Cardiac muscle cell (in vitro differentiated cells and primary cell): ENCODE measurements at regions not wholly inside any gene's neighbourhood (a gene's known extent, or its start where the extent isn't known, plus 50 kb on each side); places are given as distances from the start of the nearest gene placed in this dataset.

ENCODE experiments used
- DNase-seq, 2 donors: peaks; one replicate each; pipeline versions ENCODE4 v3.0.0 to v3.0.0-alpha.2; 2010 to 2017; ENCODE audit warnings: low read depth in 1 of 2, low spot score in 1 of 2
- H3K27ac ChIP-seq: fragments of 200-600 bp; sonication (generic); 2 replicates; pipeline ENCODE4 v1.5.1; 2016
- H3K27me3 ChIP-seq: fragments of 200-600 bp; sonication (generic); 2 replicates; pipeline ENCODE4 v1.6.0; 2016; ENCODE audit warnings: control low read depth
- H3K36me3 ChIP-seq: fragments of 200-600 bp; sonication (generic); 2 replicates; pipeline ENCODE4 v1.5.1; 2016; ENCODE audit warnings: control low read depth
- H3K4me1 ChIP-seq: fragments of 200-600 bp; sonication (generic); 2 replicates; pipeline ENCODE4 v1.8.1; 2017; ENCODE audit warnings: low read depth, mild to moderate bottlenecking, mixed run types
- H3K4me3 ChIP-seq: fragments of 200-600 bp; sonication (generic); 2 replicates; pipeline ENCODE4 v1.5.1; 2016; ENCODE audit warnings: mild to moderate bottlenecking
- H3K9me3 ChIP-seq: fragments of 200-600 bp; sonication (generic); 2 replicates; pipeline ENCODE4 v1.5.1; 2017; ENCODE audit warnings: low read depth, mild to moderate bottlenecking, control low read depth
- CTCF ChIP-seq: IDR thresholded peaks from 2 replicates; pipeline ENCODE4 v1.5.1; 2012; ENCODE audit warnings: low read depth, mild to moderate bottlenecking, low read length

GRCh38 chr18:44609181-44609941 is 71.3 kb upstream of the SETBP1 start:
- H3K27me3 ChIP-seq, result no peaks in the 10 kb centered on the region
- no peaks in the 10 kb centered on the region for H3K4me1 ChIP-seq
- TF ChIP-seq CTCF, result no peak
- H3K9me3 ChIP-seq, result no peaks in the 10 kb centered on the region
- H3K36me3 ChIP-seq, result no peaks in the 10 kb centered on the region
- no peak overlapping the region for H3K4me3 ChIP-seq
- DNase-seq, result no peak
- no peak overlapping the region for H3K27ac ChIP-seq

DNA sequence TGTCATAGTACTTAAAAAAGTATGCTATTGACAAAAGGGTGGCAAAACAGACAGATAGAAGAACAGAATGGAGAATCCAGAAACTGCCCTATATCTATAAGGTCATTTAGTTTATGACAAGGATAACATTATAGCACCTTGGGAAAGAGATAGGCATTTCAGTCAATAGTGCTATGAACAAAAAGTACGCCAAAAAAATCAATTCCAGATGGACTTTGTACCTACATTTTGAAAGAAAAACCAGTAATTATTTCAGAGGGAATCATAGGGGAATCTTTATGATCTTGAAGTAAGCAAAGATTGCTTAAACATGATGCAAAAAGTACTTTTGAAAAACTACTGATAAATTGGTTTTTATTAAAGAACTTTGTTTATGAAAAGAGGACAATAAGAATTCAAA is 59.9 kb upstream of the SETBP1 start:
- Histone ChIP-seq H3K9me3 (no peaks in the 10 kb centered on the region), H3K4me1 (no peaks in the 10 kb centered on the region), H3K4me3 (no peak overlapping the region), H3K27me3 (no peaks in the 10 kb centered on the region), H3K27ac (no peak overlapping the region), H3K36me3 (no peaks in the 10 kb centered on the region)
- no peak for DNase-seq
- no peak for TF ChIP-seq CTCF

DNA sequence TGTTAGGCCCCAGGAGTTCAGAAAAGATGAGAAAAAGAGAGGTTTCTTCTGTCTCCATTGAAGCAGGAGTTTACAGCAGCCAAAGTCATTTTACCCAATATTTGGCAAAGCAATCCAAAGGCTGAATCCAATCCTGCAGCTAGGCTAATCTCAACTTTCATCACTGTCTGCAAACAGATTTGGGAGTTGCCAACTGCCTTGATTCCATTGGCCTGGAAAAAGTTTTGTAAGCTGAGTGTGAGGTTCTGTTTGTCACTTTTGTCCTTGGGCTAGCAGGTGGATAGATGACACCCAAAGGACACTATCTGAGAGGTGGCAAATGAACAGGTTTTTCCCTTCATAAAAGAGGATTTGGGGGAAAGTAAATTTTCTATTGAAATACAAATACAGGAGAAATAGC is 56.6 kb upstream of the SETBP1 start:
- H3K9me3 ChIP-seq, result no peaks in the 10 kb centered on the region
- no peak overlapping the region for H3K4me3 ChIP-seq
- no peaks in the 10 kb centered on the region for H3K27me3 ChIP-seq
- no peaks in the 10 kb centered on the region for H3K36me3 ChIP-seq
- H3K4me1 ChIP-seq, result no peaks in the 10 kb centered on the region
- DNase-seq, result no peak
- no peak for TF ChIP-seq CTCF
- no peak overlapping the region for H3K27ac ChIP-seq

DNA sequence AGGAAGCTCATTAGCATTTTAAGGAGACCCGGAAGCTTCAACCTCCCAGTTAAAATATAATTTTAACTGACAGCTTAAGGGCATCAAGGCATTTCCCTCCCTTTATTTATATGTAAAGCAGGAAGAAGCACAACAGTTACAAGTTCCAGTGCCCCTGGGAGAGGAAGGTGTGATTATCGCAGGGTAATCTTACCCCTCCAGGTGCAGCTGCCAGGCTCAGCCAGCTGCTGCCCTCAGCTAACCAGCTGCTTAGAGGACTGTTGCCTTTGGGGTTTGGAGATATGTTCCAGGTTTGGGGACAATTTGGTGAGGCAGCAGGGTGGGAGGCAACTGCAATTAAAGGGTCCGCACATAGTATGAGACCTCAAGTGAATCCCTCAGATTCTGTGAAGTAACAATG is 55.3 kb upstream of the SETBP1 start:
- H3K36me3 ChIP-seq, result no peaks in the 10 kb centered on the region
- no peaks in the 10 kb centered on the region for H3K4me1 ChIP-seq
- DNase-seq, result no peak
- H3K9me3 ChIP-seq, result no peaks in the 10 kb centered on the region
- H3K27me3 ChIP-seq, result no peaks in the 10 kb centered on the region
- no peak overlapping the region for H3K27ac ChIP-seq
- H3K4me3 ChIP-seq, result no peak overlapping the region
- TF ChIP-seq CTCF, result no peak

GRCh38 chr18:44626236-44626635 is 54.5 kb upstream of the SETBP1 start:
- H3K27me3 ChIP-seq, result no peaks in the 10 kb centered on the region
- H3K9me3 ChIP-seq, result no peaks in the 10 kb centered on the region
- H3K36me3 ChIP-seq, result no peaks in the 10 kb centered on the region
- TF ChIP-seq CTCF, result no peak
- H3K27ac ChIP-seq, result no peak overlapping the region
- H3K4me1 ChIP-seq, result no peaks in the 10 kb centered on the region
- DNase-seq, result no peak
- no peak overlapping the region for H3K4me3 ChIP-seq
